Upper lobe of left lung (tissue), 6 donors: ENCODE measurements at regions not wholly inside any gene's neighbourhood (a gene's known extent, or its start where the extent isn't known, plus 50 kb on each side); places are given as distances from the start of the nearest gene placed in this dataset.
"Not testable (repeated sequence)": the region's sequence is repeated elsewhere in the genome, so short reads cannot be mapped to it uniquely, and the experiment has no call there.

Source experiments
- ATAC-seq, 2 donors: fragments of 200-7000 bp; cut with Tn5 transposase; one replicate each; pipeline ENCODE4 v1.9.1; 2022; ENCODE audit warnings: mild to moderate bottlenecking in 2 of 2, moderate library complexity in 2 of 2; ENCODE audit not compliant: low FRiP score in 2 of 2
- DNase-seq, 2 donors: peaks; one replicate each; pipeline ENCODE4 v3.0.0-alpha.2; 2019 to 2020
- H3K27ac ChIP-seq, 4 donors: fragments of 200-600 bp; sonication (generic); one replicate each; pipeline ENCODE4 v1.5.1; 2016 to 2019
- H3K27me3 ChIP-seq, 4 donors: fragments of 200-600 bp; sonication (generic); one replicate each; pipeline ENCODE4 v1.5.1; 2017 to 2019
- H3K36me3 ChIP-seq, 4 donors: fragments of 200-600 bp; sonication (generic); one replicate each; pipeline ENCODE4 v1.5.1; 2016 to 2019
- H3K4me1 ChIP-seq, 4 donors: fragments of 200-600 bp; sonication (generic); one replicate each; pipeline ENCODE4 v1.5.1; 2018 to 2019
- H3K4me3 ChIP-seq, 4 donors: fragments of 200-600 bp; sonication (generic); one replicate each; pipeline ENCODE4 v1.5.1; 2017 to 2019; ENCODE audit warnings: mild to moderate bottlenecking in 2 of 4, moderate library complexity in 1 of 4
- H3K9me3 ChIP-seq, 4 donors: fragments of 200-600 bp; sonication (generic); one replicate each; pipeline ENCODE4 v1.5.1; 2018 to 2019
- EP300 ChIP-seq, 4 donors: sonication (generic); formaldehyde crosslinking; IDR thresholded peaks; one replicate each; pipeline ENCODE4 v1.5.1; 2017; ENCODE audit warnings: antibody characterized with exemption in 4 of 4, control low read depth in 2 of 4
- POLR2A ChIP-seq, 4 donors: fragments of 450-650 bp; IDR thresholded peaks; one replicate each; pipeline ENCODE4 v1.5.1; 2016 to 2017; ENCODE audit warnings: antibody characterized with exemption in 4 of 4, mild to moderate bottlenecking in 2 of 4
- POLR2AphosphoS5 ChIP-seq, 2 donors: sonication (generic); formaldehyde crosslinking; IDR thresholded peaks; one replicate each; pipeline ENCODE4 v1.5.1; 2017; ENCODE audit warnings: antibody characterized with exemption in 2 of 2
- WGBS, 2 donors: methylation state at CpG; one replicate each; pipeline ENCODE4 v1.1.5; 2017 to 2018; 5-methylcytosine and 5-hydroxymethylcytosine counted together
- TF ChIP-seq, protein P1 (sequence below), 6 experiments: fragments of 450-650 bp in 4 of 6; fragments of 200-600 bp in 2 of 6; sonication (generic) in 2 of 6; IDR thresholded peaks; one replicate each; pipeline ENCODE4 v1.5.1; 2016 to 2019; ENCODE audit warnings: antibody characterized with exemption in 6 of 6
- donor health status: DM: no; HTN: no; CAD: no; lungs with moderate emphysema.
- donor health status: DM: no; HTN: yes; CAD: no; lungs with severe emphysema.

DNA sequence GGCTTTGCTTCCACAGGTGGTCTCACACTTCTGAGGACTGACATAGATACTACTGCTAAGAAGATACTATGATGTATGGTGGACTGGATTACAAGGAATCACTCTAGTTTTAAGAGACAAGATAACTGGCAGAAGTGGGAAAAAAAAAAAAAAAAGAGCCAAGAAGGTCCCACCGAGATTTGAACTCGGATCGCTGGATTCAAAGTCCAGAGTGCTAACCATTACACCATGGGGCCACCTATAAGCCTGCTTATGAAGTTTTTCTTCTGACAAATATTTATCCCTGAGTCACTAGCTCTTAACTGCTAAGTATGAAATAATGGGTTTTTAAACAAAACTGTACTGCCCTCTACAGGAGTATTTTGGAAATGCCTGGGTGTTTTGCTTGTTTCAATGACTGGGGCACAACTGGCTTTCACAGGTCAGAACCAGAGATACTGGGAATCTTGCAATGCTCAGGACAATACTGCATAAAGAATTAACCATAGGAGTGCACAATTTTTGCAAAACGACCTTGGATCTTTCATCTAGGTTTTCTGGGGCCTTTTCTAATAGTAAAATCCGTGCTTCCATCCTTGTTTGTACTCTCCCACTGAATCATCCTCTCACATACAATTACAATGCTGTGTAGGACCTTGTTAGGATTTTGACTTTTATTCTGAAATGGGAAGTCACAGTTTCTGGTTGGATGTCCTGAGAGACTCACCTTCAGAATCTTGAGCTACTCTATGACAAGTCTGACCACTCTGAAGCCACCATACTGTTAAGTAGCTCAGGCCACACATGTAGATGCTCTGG is 116.3 kb downstream of the OR2B2 start:
- no peaks in the 10 kb centered on the region for H3K9me3 ChIP-seq
- no peaks in the 10 kb centered on the region for H3K27me3 ChIP-seq
- H3K36me3 ChIP-seq = no peaks in the 10 kb centered on the region
- ATAC-seq = peak; percentile 81 to 89
- DNase-seq = peak in 1 of 2 donors; percentile 26
- peaks cover 8 to 19% (median 18%) of the 10 kb centered on the region in 4 donors for H3K4me1 ChIP-seq
- 6 to 7% methylated on average over 5 of the region's 5 CpGs for WGBS, 2 donors
- no peak overlapping the region for H3K27ac ChIP-seq
- TF ChIP-seq, protein P1, sequence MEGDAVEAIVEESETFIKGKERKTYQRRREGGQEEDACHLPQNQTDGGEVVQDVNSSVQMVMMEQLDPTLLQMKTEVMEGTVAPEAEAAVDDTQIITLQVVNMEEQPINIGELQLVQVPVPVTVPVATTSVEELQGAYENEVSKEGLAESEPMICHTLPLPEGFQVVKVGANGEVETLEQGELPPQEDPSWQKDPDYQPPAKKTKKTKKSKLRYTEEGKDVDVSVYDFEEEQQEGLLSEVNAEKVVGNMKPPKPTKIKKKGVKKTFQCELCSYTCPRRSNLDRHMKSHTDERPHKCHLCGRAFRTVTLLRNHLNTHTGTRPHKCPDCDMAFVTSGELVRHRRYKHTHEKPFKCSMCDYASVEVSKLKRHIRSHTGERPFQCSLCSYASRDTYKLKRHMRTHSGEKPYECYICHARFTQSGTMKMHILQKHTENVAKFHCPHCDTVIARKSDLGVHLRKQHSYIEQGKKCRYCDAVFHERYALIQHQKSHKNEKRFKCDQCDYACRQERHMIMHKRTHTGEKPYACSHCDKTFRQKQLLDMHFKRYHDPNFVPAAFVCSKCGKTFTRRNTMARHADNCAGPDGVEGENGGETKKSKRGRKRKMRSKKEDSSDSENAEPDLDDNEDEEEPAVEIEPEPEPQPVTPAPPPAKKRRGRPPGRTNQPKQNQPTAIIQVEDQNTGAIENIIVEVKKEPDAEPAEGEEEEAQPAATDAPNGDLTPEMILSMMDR (IDR thresholded peaks at IDR 0.05) = peak; percentile 76 to 91 (median 84)
- no peak for TF ChIP-seq POLR2A (IDR thresholded peaks at IDR 0.05)
- no peak for TF ChIP-seq POLR2AphosphoS5 (IDR thresholded peaks at IDR 0.05)
- TF ChIP-seq EP300 (IDR thresholded peaks at IDR 0.05) = no peak
- H3K4me3 ChIP-seq = no peak overlapping the region

DNA sequence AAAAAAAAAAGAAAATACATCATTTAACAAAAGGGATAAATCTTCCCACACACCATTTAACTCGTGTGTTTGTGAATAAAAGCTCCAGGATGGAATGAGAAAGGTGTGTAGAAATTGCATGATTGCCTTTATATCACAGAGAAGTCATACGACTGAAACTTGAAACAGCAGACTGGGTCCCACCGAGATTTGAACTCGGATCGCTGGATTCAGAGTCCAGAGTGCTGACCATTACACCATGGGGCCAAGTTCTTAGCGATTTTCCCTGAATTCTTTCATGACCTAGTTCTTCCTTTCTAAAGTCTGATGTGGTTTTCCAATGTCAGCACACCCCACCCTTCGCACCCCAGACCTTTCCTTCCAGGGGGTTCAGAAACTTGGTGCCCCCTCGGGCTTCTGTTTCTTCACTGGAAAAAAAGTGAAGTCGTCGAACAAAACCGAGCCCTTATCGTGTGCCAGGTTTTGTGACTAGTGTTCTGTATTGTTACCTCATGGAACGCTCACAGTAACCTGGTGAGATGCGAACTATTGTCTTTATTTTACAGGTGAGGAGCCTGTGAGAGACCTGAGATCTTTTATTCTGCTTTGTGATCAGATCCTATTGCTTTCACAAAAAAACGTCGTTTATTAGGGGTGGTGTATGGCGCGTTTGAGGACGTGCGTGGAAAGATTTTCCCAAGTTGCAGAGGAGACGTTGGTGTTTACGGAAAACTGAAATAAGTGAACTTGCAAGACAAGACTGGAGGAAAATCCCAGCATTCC is 120.8 kb downstream of the OR2B2 start:
- WGBS, 2 donors = 3% methylated on average over 22 of the region's 22 CpGs
- DNase-seq (peak in 1 of 2 donors; percentile 67), ATAC-seq (peak; percentile 58 to 72)
- Histone ChIP-seq H3K27me3 (no peaks in the 10 kb centered on the region), H3K9me3 (no peaks in the 10 kb centered on the region), H3K4me1 (peaks cover 8 to 19% (median 18%) of the 10 kb centered on the region in 4 donors), H3K4me3 (peak overlapping the region; percentile 8 to 59 (median 39)), H3K36me3 (no peaks in the 10 kb centered on the region), H3K27ac (peak overlapping the region in 3 of 4 donors; percentile 4 to 59 (median 15))
- no peak for TF ChIP-seq POLR2AphosphoS5 (IDR thresholded peaks at IDR 0.05)
- TF ChIP-seq, protein P1 (IDR thresholded peaks at IDR 0.05) = no peak

DNA sequence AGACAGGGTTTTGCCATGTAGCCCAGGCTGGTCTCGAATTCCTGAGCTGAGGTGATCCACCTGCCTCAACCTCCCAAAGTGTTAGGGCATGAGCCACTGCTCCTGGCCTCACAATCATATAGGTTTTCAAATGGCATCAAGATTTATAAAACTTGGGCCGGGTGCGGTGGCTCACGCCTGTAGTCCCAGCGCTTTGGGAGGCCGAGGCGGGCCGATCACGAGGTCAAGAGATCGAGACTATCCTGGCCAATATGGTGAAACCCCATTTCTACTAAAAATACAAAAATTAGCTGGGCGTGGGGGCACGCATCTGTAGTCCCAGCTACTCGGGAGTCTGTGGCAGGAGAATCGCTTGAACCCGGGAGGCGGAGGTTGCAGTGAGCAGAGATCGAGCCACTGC is 123.8 kb downstream of the OR2B2 start:
- ATAC-seq, H3K27ac ChIP-seq, H3K9me3 ChIP-seq, H3K4me3 ChIP-seq, H3K36me3 ChIP-seq, H3K27me3 ChIP-seq: not testable (repeated sequence)
- WGBS, 2 donors = 92 to 96% methylated on average over 17 of the region's 17 CpGs
- H3K4me1 ChIP-seq = peaks cover 8 to 19% (median 18%) of the 10 kb centered on the region in 4 donors
- peak in 1 of 2 donors; percentile 55 for DNase-seq

DNA sequence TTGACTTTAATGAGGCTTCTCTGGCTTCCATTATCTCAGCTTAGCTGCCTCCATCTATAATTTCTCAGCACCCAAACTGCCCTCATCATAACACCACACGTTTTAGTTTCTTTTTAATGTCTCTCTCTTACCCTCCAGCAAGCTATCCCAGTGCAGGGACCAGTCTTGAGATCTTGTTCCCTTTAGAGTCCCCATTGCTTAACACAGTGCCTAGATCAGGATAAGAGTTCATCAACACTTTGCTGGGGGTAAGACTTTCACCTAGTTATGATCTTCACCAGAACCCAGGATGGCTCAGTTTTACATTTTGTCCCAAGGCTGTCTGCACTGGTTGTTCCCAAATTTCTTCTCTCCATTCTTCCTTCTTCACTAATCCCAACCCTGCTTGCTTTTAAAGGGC is 126.1 kb downstream of the OR2B2 start:
- no peak for ATAC-seq
- 26 to 41% methylated on average over 1 of the region's 1 CpG for WGBS, 2 donors
- no peak for DNase-seq
- Histone ChIP-seq H3K36me3 (no peaks in the 10 kb centered on the region), H3K4me1 (no peaks in the 10 kb centered on the region), H3K9me3 (no peaks in the 10 kb centered on the region), H3K27ac (no peak overlapping the region), H3K27me3 (no peaks in the 10 kb centered on the region), H3K4me3 (no peak overlapping the region)
- TF ChIP-seq EP300 (IDR thresholded peaks at IDR 0.05) (no peak), POLR2A (IDR thresholded peaks at IDR 0.05) (no peak), POLR2AphosphoS5 (IDR thresholded peaks at IDR 0.05) (no peak)
- TF ChIP-seq, protein P1 (IDR thresholded peaks at IDR 0.05) = no peak

DNA sequence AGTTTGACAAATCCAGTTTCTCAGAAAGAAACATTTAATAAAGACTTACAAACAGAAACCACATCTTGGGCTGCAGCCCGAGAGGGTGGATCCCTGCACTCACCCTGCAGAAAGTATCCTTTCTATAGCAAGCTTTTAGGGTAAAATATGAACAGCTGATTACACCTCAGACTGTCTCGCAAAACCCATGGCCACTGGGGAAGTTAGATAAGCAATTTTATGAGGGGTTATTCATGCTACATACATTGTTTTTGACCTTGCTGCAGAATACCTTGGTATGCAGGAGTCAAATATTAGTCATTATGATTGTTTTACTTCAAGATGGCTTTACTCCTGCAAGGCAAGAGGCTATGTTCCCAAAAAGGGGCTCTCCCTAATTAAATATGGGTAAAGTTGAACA is 126.9 kb downstream of the OR2B2 start:
- 54 to 60% methylated on average over 2 of the region's 2 CpGs for WGBS, 2 donors
- no peak for ATAC-seq

More for the DNA sequence above, 126.9 kb downstream of the OR2B2 start:
- Histone ChIP-seq H3K27me3 (no peaks in the 10 kb centered on the region), H3K36me3 (no peaks in the 10 kb centered on the region), H3K4me3 (no peak overlapping the region), H3K4me1 (no peaks in the 10 kb centered on the region), H3K27ac (no peak overlapping the region), H3K9me3 (no peaks in the 10 kb centered on the region)
- TF ChIP-seq EP300 (IDR thresholded peaks at IDR 0.05) (no peak), POLR2A (IDR thresholded peaks at IDR 0.05) (no peak), POLR2AphosphoS5 (IDR thresholded peaks at IDR 0.05) (no peak)
- TF ChIP-seq, protein P1 (IDR thresholded peaks at IDR 0.05) = no peak
- no peak for DNase-seq
